GM12878 (cell line): ENCODE measurements at regions not wholly inside any gene's neighbourhood (a gene's known extent, or its start where the extent isn't known, plus 50 kb on each side); places are given as distances from the start of the nearest gene placed in this dataset.

ENCODE experiments used
- BCL3 ChIP-seq: IDR thresholded peaks from 2 replicates; pipeline ENCODE4 v1.6.1; 2011; ENCODE audit warnings: borderline replicate concordance, low read depth, mild to moderate bottlenecking, moderate library complexity, low read length; ENCODE audit not compliant: insufficient read depth, poor library complexity, severe bottlenecking
- EGR1 ChIP-seq, 2 experiments: IDR thresholded peaks; 1 replicate in 1 of 2; 2 replicates in 1 of 2; pipeline ENCODE4 v1.6.1; 2011 to 2012; ENCODE audit warnings: low read depth in 2 of 2, low read length in 2 of 2, borderline replicate concordance in 1 of 2, mild to moderate bottlenecking in 1 of 2, moderate library complexity in 1 of 2
- EP300 ChIP-seq, 2 experiments: fragments of 150-350 bp in 1 of 2; IDR thresholded peaks; 2 replicates each; pipeline ENCODE4 v1.6.1; 2011 to 2012; ENCODE audit warnings: low read depth in 2 of 2, low read length in 2 of 2, borderline replicate concordance in 1 of 2, improper control_type of control experiment in 1 of 2, inconsistent platforms in 1 of 2; ENCODE audit not compliant: control insufficient read depth in 1 of 2
- GABPA ChIP-seq: IDR thresholded peaks from 2 replicates; pipeline ENCODE4 v1.6.1; 2014; ENCODE audit warnings: antibody characterized with exemption, low read depth, mild to moderate bottlenecking, inconsistent platforms
- KDM1A ChIP-seq: fragments of 200-600 bp; sonication (generic); IDR thresholded peaks from 2 replicates; pipeline ENCODE4 v1.6.1; 2016; ENCODE audit warnings: borderline replicate concordance
- LARP7 ChIP-seq: fragments of 450-650 bp; IDR thresholded peaks from 2 replicates; pipeline ENCODE4 v1.6.1; 2017; ENCODE audit warnings: mild to moderate bottlenecking
- PAX8 ChIP-seq: fragments of 450-650 bp; IDR thresholded peaks from 2 replicates; pipeline ENCODE4 v1.6.1; 2017; ENCODE audit warnings: mild to moderate bottlenecking, moderate library complexity
- PBX3 ChIP-seq: IDR thresholded peaks from 2 replicates; pipeline ENCODE4 v1.6.1; 2011; ENCODE audit warnings: mild to moderate bottlenecking, low read depth, low read length, moderate library complexity; ENCODE audit not compliant: insufficient replicate concordance
- PRDM15 ChIP-seq: fragments of 450-650 bp; formaldehyde crosslinking; IDR thresholded peaks from 2 replicates; pipeline ENCODE4 v1.4.0; 2020; ENCODE audit warnings: mild to moderate bottlenecking, moderate library complexity
- SP1 ChIP-seq: IDR thresholded peaks from one replicate; pipeline ENCODE4 v1.6.1; 2011; ENCODE audit warnings: low read depth, low read length

GRCh38 chr2:237261327-237261726 is 152.6 kb downstream of the COL6A3 start:
- TF ChIP-seq SP1 = no peak
- TF ChIP-seq LARP7 = no peak
- TF ChIP-seq EP300 (IDR thresholded peaks at IDR 0.05; ENCODE audit: borderline replicate concordance in 1 of 2, control insufficient read depth in 1 of 2, low read depth in 2 of 2, low read length in 2 of 2) = no peak
- no peak for TF ChIP-seq PRDM15 (CRISPR knock-in tag)
- TF ChIP-seq EGR1 (IDR thresholded peaks at IDR 0.05; ENCODE audit: borderline replicate concordance in 1 of 2, low read depth in 2 of 2, low read length in 2 of 2) = no peak
- no peak for TF ChIP-seq BCL3
- no peak for TF ChIP-seq PBX3
- TF ChIP-seq PAX8 = no peak
- no peak for TF ChIP-seq GABPA
- no peak for TF ChIP-seq KDM1A
